Vagina (tissue), 2 donors: ENCODE measurements at regions not wholly inside any gene's neighbourhood (a gene's known extent, or its start where the extent isn't known, plus 50 kb on each side); places are given as distances from the start of the nearest gene placed in this dataset.

Experiments
- CTCF ChIP-seq, 3 experiments: fragments of 450-650 bp in 2 of 3; fragments of 200-600 bp in 1 of 3; sonication (generic) in 1 of 3; IDR thresholded peaks; one replicate each; pipeline ENCODE4 v1.5.1; 2017 to 2019; ENCODE audit warnings: antibody characterized with exemption in 3 of 3, mild to moderate bottlenecking in 2 of 3, moderate library complexity in 2 of 3
- POLR2A ChIP-seq, 2 donors: fragments of 450-650 bp; IDR thresholded peaks; one replicate each; pipeline ENCODE4 v1.6.1; 2017; ENCODE audit warnings: antibody characterized with exemption in 2 of 2, mild to moderate bottlenecking in 2 of 2, moderate library complexity in 2 of 2
- POLR2AphosphoS5 ChIP-seq, 2 donors: sonication (generic); formaldehyde crosslinking; IDR thresholded peaks; one replicate each; pipeline ENCODE4 v1.9.0; 2017; ENCODE audit warnings: antibody characterized with exemption in 2 of 2, mild to moderate bottlenecking in 2 of 2, low read depth in 1 of 2; ENCODE audit not compliant: insufficient read depth in 1 of 2

- no peak for TF ChIP-seq POLR2AphosphoS5 (IDR thresholded peaks at IDR 0.05; ENCODE audit: insufficient read depth in 1 of 2, low read depth in 1 of 2)
- no peak for TF ChIP-seq CTCF (IDR thresholded peaks at IDR 0.05)
- TF ChIP-seq POLR2A (IDR thresholded peaks at IDR 0.05), result no peak
These were observed 170.0 kb upstream of the FRMPD4 start for GRCh38 chrX:11967986-11968869.
